ENCODE measurements at regions not wholly inside any gene's neighbourhood (a gene's known extent, or its start where the extent isn't known, plus 50 kb on each side); places are given as distances from the start of the nearest gene placed in this dataset.

DNA sequence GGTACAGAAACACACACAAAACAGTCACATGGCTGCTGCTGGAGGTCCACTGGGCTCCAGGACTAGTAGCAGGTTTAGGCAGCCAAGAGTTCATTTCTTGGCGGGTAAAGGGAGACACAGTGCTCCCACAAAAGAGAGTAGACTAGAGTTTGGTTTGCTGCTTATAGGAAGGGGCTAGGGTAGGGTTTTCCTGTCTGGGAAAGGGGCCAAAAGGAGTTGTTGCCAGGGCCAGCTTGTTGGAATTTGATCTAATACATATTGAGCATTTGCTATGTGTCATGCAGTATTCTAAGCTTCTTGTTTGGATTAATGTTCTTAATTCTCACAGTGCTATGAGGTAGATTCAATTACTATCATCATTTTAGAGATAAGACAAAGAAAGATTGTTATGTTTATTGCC lies 195.1 kb upstream of the PLET1 start:
- Histone ChIP-seq H3K56ac (replicated peaks; ENCODE audit: insufficient read length, low read depth, low read length) (no peak overlapping the region), H4K8ac (ENCODE audit: extremely low read depth, insufficient read depth, low read length) (no peak overlapping the region), H3K27ac (ENCODE audit: low read depth, low read length) (no peak overlapping the region), H4K91ac (replicated peaks; ENCODE audit: insufficient read length, low read length) (no peak overlapping the region), H3K18ac (ENCODE audit: extremely low read depth, low read length) (no peak overlapping the region), H2BK15ac (ENCODE audit: low read length) (no peak overlapping the region), H3K4me3 (ENCODE audit: extremely low read depth in 1 of 4, insufficient read depth in 2 of 4, low read depth in 3 of 4, low read length in 4 of 4) (no peak overlapping the region), H2BK5ac (ENCODE audit: low read depth, low read length) (no peak overlapping the region), H3K79me1 (ENCODE audit: low read depth, low read length) (no peaks in the 10 kb centered on the region), H3K23me2 (ENCODE audit: low read depth, low read length) (no peaks in the 10 kb centered on the region; the same call in 1 of the 2 replicates), H3K4ac (replicated peaks; ENCODE audit: insufficient read length, low read depth, low read length) (no peak overlapping the region), H3K4me2 (ENCODE audit: insufficient read depth in 1 of 2, low read depth in 2 of 2, low read length in 2 of 2) (no peak overlapping the region), H4K20me1 (replicated peaks in 1 of 2; ENCODE audit: control insufficient read depth in 1 of 2, insufficient read depth in 2 of 2, low read length in 2 of 2) (no peaks in the 10 kb centered on the region), H3K9me3 (ENCODE audit: insufficient read depth in 2 of 2, low read depth in 1 of 2, low read length in 1 of 2) (no peaks in the 10 kb centered on the region), H2BK120ac (replicated peaks; ENCODE audit: low read depth, low read length) (no peak overlapping the region), H2AFZ (ENCODE audit: low read length) (no peak overlapping the region), H3K79me2 (ENCODE audit: control insufficient read depth in 1 of 2, insufficient read depth in 2 of 2, low read length in 2 of 2) (no peaks in the 10 kb centered on the region), H4K5ac (ENCODE audit: insufficient read length, low read depth, low read length) (no peak overlapping the region), H2AK5ac (ENCODE audit: low read depth, low read length) (no peak overlapping the region), H3K4me1 (replicated peaks in 1 of 4; ENCODE audit: control insufficient read depth in 3 of 4, insufficient read depth in 4 of 4, low read length in 3 of 4) (no peaks in the 10 kb centered on the region), H3K9ac (replicated peaks in 1 of 4; ENCODE audit: extremely low read depth in 1 of 4, low read depth in 3 of 4, low read length in 3 of 4) (no peak overlapping the region), H3K23ac (ENCODE audit: insufficient read length) (no peak overlapping the region), H3K27me3 (replicated peaks in 1 of 4; ENCODE audit: control insufficient read depth in 3 of 4, extremely low read depth in 1 of 4, insufficient read depth in 3 of 4, low read length in 3 of 4) (no peaks in the 10 kb centered on the region), H3K36me3 (ENCODE audit: control insufficient read depth in 2 of 4, insufficient read depth in 4 of 4, low read length in 3 of 4) (no peaks in the 10 kb centered on the region), H2BK12ac (ENCODE audit: low read depth, low read length) (no peak overlapping the region), H3K14ac (ENCODE audit: insufficient read length) (no peak overlapping the region), H2BK20ac (ENCODE audit: low read length) (no peak overlapping the region)
- 86% methylated on average over 1 of the region's 1 CpG; no CpG with 5 or more reads in 1 of the 2 experiments for WGBS, 2 experiments (ENCODE audit: extremely low coverage in 1 of 2, insufficient coverage in 1 of 2, insufficient read length in 1 of 2, insufficient replicate concordance in 2 of 2, low coverage in 1 of 2, low lambda C conversion rate in 2 of 2, missing lambda C conversion rate in 1 of 2)
- FAIRE-seq (no peak), DNase-seq (ENCODE audit: low read depth in 1 of 2, low spot score in 2 of 2) (no peak)
- TF ChIP-seq CBX8 (IDR thresholded peaks at IDR 0.05; ENCODE audit: borderline replicate concordance, low read depth, low read length) (no peak), TBP (IDR thresholded peaks at IDR 0.05; ENCODE audit: low read depth, low read length) (no peak)
- POLR2A ChIA-PET (ENCODE audit: partially characterized antibody), result interaction anchor here (0.9 kb wide), 1 partner anchor 129 kb away, joined by 3 read pairs; no protein-coding TSS in a partner anchor
- CTCF ChIA-PET (ENCODE audit: partially characterized antibody), result interaction anchor here (0.6 to 5.2 kb wide), 14 partner anchors 10 to 175 kb away, joined by 3 to 57 read pairs (median 7); no protein-coding TSS in a partner anchor

Measured in H1 (cell line).